Heart right ventricle (tissue), 16 donors: ENCODE measurements at regions not wholly inside any gene's neighbourhood (a gene's known extent, or its start where the extent isn't known, plus 50 kb on each side); places are given as distances from the start of the nearest gene placed in this dataset.

Experiments used
- ATAC-seq, 8 donors: fragments of 200-7000 bp; cut with Tn5 transposase; one replicate each; pipeline ENCODE4 v1.9.1; 2020; ENCODE audit warnings: mild to moderate bottlenecking in 8 of 8, moderate library complexity in 8 of 8, moderate number of reproducible peaks in 1 of 8
- DNase-seq, 2 donors: peaks; one replicate each; pipeline ENCODE4 v3.0.0-alpha.2; 2020
- H3K27ac ChIP-seq, 10 donors: fragments of 200-600 bp; sonication (generic) in 2 of 10; one replicate each; pipeline versions ENCODE4 v1.5.0 to v1.8.0; 2020 to 2022; ENCODE audit warnings: mild to moderate bottlenecking in 3 of 10
- H3K27me3 ChIP-seq, 7 donors: fragments of 200-600 bp; one replicate each; pipeline ENCODE4 v1.8.0; 2021 to 2022; ENCODE audit warnings: mild to moderate bottlenecking in 2 of 7
- H3K36me3 ChIP-seq, 9 donors: fragments of 200-600 bp; sonication (generic) in 1 of 9; one replicate each; pipeline versions ENCODE4 v1.5.0 to v1.8.0; 2020 to 2022; ENCODE audit warnings: mild to moderate bottlenecking in 2 of 9
- H3K4me1 ChIP-seq, 9 donors: fragments of 200-600 bp; sonication (generic) in 1 of 9; one replicate each; pipeline versions ENCODE4 v1.5.0 to v1.8.0; 2020 to 2022; ENCODE audit warnings: mild to moderate bottlenecking in 4 of 9
- H3K4me3 ChIP-seq, 10 donors: fragments of 200-600 bp; sonication (generic) in 2 of 10; one replicate each; pipeline versions ENCODE4 v1.5.0 to v1.8.0; 2020 to 2022; ENCODE audit warnings: mild to moderate bottlenecking in 7 of 10, moderate library complexity in 2 of 10
- H3K9me3 ChIP-seq, 11 donors: fragments of 200-600 bp in 10 of 11; sonication (generic) in 2 of 11; one replicate each; pipeline versions ENCODE4 v1.5.0 to v1.8.0; 2013 to 2022; ENCODE audit warnings: mild to moderate bottlenecking in 2 of 11, control low read depth in 1 of 11, moderate library complexity in 1 of 11
- WGBS, 2 donors: extraction: QIAGEN DNeasy Blood & Tissue Kit; methylation state at CpG; one replicate each; pipeline ENCODE4 v1.1.7; 2013; ENCODE audit warnings: inconsistent platforms in 1 of 2; 5-methylcytosine and 5-hydroxymethylcytosine counted together
- intact Hi-C, 10 donors: fragments of 100-400 bp; cut with DNase I; formaldehyde crosslinking; loops; one replicate each; pipeline versions ENCODE4 v1.11.1 to v1.14.2; 2022
- TF ChIP-seq, protein P1 (sequence below), 9 donors: fragments of 200-600 bp; sonication (generic) in 2 of 9; IDR thresholded peaks; one replicate each; pipeline versions ENCODE4 v1.5.0 to v1.8.0; 2021 to 2022; ENCODE audit warnings: antibody characterized with exemption in 9 of 9, mild to moderate bottlenecking in 5 of 9, moderate library complexity in 1 of 9
- donor health status: Arrhythmogenic right ventricular cardiomyopathy.
- donor health status: ischemic (EF 13 %, LVEDD 7.1; RV severe dilation, severe dysfunction).
- donor health status: healthy with polysubstance abuse.
- donor health status: DM: no; HTN: yes; CAD: no.
- donor health status: DM: no; HTN: no; CAD: no.
- donor health status: ischemic (EF 25% LVEDD 6.9; RV normal size, moderate dysfunction).
- donor health status: ischemic (EF 25% LVEDD 5.7; RV mildly dilated, moderate dysfunction).
- donor health status: healthy.
- donor health status: DM: yes; HTN: yes; CAD: no.
- donor health status: Ischemic cardiomyopathy.
- donor health status: ischemic (EF 35%, LVEDD 5.7; RV mildly dilated, moderate dysfunction).
- donor health status: nonischemic (EF 11% LVEDD 7.7; RV severe dilation, severe dysfunction).
- donor health status: DM: yes; HTN: yes; CAD: no.
- donor health status: PGD.
- donor health status: ischemic (EF 29% LVEDD 5.4; RV normal size, mild dysfunction).
- donor health status: nonischemic (EF 23%, LVEDD 6.1; RV moderate dilation, normal function).

GRCh38 chr16:48838349-48838748, 228.4 kb upstream of the N4BP1 start:
- 37 to 44% methylated on average over 1 of the region's 1 CpG for WGBS, 2 donors
- H3K4me1 ChIP-seq, result no peaks in the 10 kb centered on the region

GRCh38 chr16:48836636-48837035, 226.7 kb upstream of the N4BP1 start:
- no peak overlapping the region for H3K27ac ChIP-seq
- H3K4me3 ChIP-seq, result no peak overlapping the region
- WGBS, 2 donors, result 64 to 65% methylated on average over 4 of the region's 4 CpGs
- H3K36me3 ChIP-seq, result no peaks in the 10 kb centered on the region
- no peaks in the 10 kb centered on the region for H3K4me1 ChIP-seq
- TF ChIP-seq, protein P1, sequence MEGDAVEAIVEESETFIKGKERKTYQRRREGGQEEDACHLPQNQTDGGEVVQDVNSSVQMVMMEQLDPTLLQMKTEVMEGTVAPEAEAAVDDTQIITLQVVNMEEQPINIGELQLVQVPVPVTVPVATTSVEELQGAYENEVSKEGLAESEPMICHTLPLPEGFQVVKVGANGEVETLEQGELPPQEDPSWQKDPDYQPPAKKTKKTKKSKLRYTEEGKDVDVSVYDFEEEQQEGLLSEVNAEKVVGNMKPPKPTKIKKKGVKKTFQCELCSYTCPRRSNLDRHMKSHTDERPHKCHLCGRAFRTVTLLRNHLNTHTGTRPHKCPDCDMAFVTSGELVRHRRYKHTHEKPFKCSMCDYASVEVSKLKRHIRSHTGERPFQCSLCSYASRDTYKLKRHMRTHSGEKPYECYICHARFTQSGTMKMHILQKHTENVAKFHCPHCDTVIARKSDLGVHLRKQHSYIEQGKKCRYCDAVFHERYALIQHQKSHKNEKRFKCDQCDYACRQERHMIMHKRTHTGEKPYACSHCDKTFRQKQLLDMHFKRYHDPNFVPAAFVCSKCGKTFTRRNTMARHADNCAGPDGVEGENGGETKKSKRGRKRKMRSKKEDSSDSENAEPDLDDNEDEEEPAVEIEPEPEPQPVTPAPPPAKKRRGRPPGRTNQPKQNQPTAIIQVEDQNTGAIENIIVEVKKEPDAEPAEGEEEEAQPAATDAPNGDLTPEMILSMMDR (IDR thresholded peaks at IDR 0.05), result no peak
- no peaks in the 10 kb centered on the region for H3K9me3 ChIP-seq
- DNase-seq (no peak), ATAC-seq (no peak)
- H3K27me3 ChIP-seq, result peaks cover 0 to 6% (median 0%) of the 10 kb centered on the region in 7 donors
- intact Hi-C loops, result no loop called here

More at GRCh38 chr16:48838349-48838748, 228.4 kb upstream of the N4BP1 start:
- ATAC-seq, result no peak
- intact Hi-C loops, result no loop called here
- H3K27ac ChIP-seq, result no peak overlapping the region
- H3K36me3 ChIP-seq, result no peaks in the 10 kb centered on the region
- DNase-seq, result no peak
- H3K9me3 ChIP-seq, result no peaks in the 10 kb centered on the region
- H3K4me3 ChIP-seq, result no peak overlapping the region
- H3K27me3 ChIP-seq, result peaks cover 0 to 7% (median 0%) of the 10 kb centered on the region in 7 donors
- TF ChIP-seq, protein P1 (IDR thresholded peaks at IDR 0.05), result no peak

GRCh38 chr16:48836067-48836466, 226.1 kb upstream of the N4BP1 start:
- intact Hi-C loops, result no loop called here
- no peak overlapping the region for H3K4me3 ChIP-seq
- WGBS, 2 donors, result 90 to 96% methylated on average over 2 of the region's 2 CpGs

GRCh38 chr16:48834576-48834975, 224.6 kb upstream of the N4BP1 start:
- no peak for DNase-seq
- ATAC-seq, result no peak
- intact Hi-C loops, result no loop called here
- TF ChIP-seq, protein P1 (IDR thresholded peaks at IDR 0.05), result peak in 2 of 9 donors; percentile 11 to 21
- Histone ChIP-seq H3K27ac (no peak overlapping the region), H3K27me3 (peaks cover 0 to 6% (median 0%) of the 10 kb centered on the region in 7 donors), H3K4me3 (no peak overlapping the region), H3K9me3 (no peaks in the 10 kb centered on the region), H3K36me3 (no peaks in the 10 kb centered on the region), H3K4me1 (no peaks in the 10 kb centered on the region)
- WGBS, 2 donors, result 26 to 35% methylated on average over 1 of the region's 1 CpG

More at GRCh38 chr16:48836067-48836466, 226.1 kb upstream of the N4BP1 start:
- no peak for DNase-seq
- TF ChIP-seq, protein P1 (IDR thresholded peaks at IDR 0.05), result no peak
- Histone ChIP-seq H3K27ac (no peak overlapping the region), H3K36me3 (no peaks in the 10 kb centered on the region), H3K27me3 (peaks cover 0 to 6% (median 0%) of the 10 kb centered on the region in 7 donors), H3K4me1 (no peaks in the 10 kb centered on the region), H3K9me3 (no peaks in the 10 kb centered on the region)
- ATAC-seq, result no peak
